ENCODE measurements at regions not wholly inside any gene's neighbourhood (a gene's known extent, or its start where the extent isn't known, plus 50 kb on each side); places are given as distances from the start of the nearest gene placed in this dataset.

- no peaks in the 10 kb centered on the region for H3K27me3 ChIP-seq (ENCODE audit: control insufficient read depth in 2 of 2, insufficient read depth in 2 of 2, low read length in 2 of 2)
- Mint-ChIP-seq H3K9me3 (peaks cover 0 to 11% (median 0%) of the 10 kb centered on the region in 11 donors), H3K4me1 (no peaks in the 10 kb centered on the region), H3K27me3 (peaks cover 0 to 4% (median 0%) of the 10 kb centered on the region in 5 donors), H3K27ac (no peak overlapping the region), H3K4me3 (no peak overlapping the region), H3K36me3 (no peaks in the 10 kb centered on the region)
- intact Hi-C loops (cut with micrococcal nuclease), result no loop called here
- no peaks in the 10 kb centered on the region for H3K4me1 ChIP-seq (ENCODE audit: control insufficient read depth in 2 of 2, insufficient read depth in 2 of 2, low read length in 2 of 2)
- ChIA-PET POLR2A (no interaction called here), CTCF (no interaction called here)
- no peaks in the 10 kb centered on the region for H3K36me3 ChIP-seq (ENCODE audit: control insufficient read depth in 2 of 3, insufficient read depth in 3 of 3, low read length in 3 of 3)
- H3K27ac ChIP-seq (ENCODE audit: low read depth, low read length), result no peak overlapping the region
- DNase-seq, result no peak
- H3K4me3 ChIP-seq (ENCODE audit: low read length), result no peak overlapping the region
- H3K9me3 ChIP-seq (ENCODE audit: control insufficient read depth in 2 of 3, low read length in 3 of 3), result no peaks in the 10 kb centered on the region
- ATAC-seq, result no peak
Observed at GRCh38 chr18:78521136-78521535, 458.5 kb upstream of the SALL3 start.

DNA sequence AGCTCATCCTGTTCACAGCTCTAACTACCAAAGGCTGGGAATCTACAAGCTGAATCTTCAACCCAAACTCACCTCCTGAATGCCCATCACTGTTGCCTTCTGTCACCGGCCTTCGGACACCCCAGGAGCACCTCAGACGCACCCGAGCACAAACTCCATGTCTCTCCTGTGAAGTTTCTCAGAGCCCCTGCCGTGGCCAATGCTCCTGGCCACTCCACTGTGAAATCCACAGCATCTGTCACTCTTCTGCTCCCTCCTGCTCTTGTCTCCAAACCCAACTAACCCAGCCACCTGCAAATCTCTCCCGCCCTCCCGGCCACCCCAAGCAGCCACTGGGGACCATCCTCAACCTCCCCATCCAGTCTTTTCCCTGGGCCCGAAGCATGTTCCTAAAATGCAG is 457.9 kb upstream of the SALL3 start:
- Histone ChIP-seq H3K27me3 (ENCODE audit: control insufficient read depth in 2 of 2, insufficient read depth in 2 of 2, low read length in 2 of 2) (no peaks in the 10 kb centered on the region), H3K4me3 (ENCODE audit: low read length) (no peak overlapping the region), H3K4me1 (ENCODE audit: control insufficient read depth in 2 of 2, insufficient read depth in 2 of 2, low read length in 2 of 2) (no peaks in the 10 kb centered on the region), H3K27ac (ENCODE audit: low read depth, low read length) (no peak overlapping the region), H3K36me3 (ENCODE audit: control insufficient read depth in 2 of 3, insufficient read depth in 3 of 3, low read length in 3 of 3) (no peaks in the 10 kb centered on the region), H3K9me3 (ENCODE audit: control insufficient read depth in 2 of 3, low read length in 3 of 3) (no peaks in the 10 kb centered on the region)
- POLR2A ChIA-PET, result no interaction called here
- H3K27me3 Mint-ChIP-seq, result peaks cover 0 to 4% (median 0%) of the 10 kb centered on the region in 5 donors
- peaks cover 0 to 11% (median 0%) of the 10 kb centered on the region in 11 donors for H3K9me3 Mint-ChIP-seq
- no peak overlapping the region for H3K4me3 Mint-ChIP-seq
- H3K4me1 Mint-ChIP-seq, result no peaks in the 10 kb centered on the region
- CTCF ChIA-PET, result no interaction called here
- ATAC-seq (no peak), DNase-seq (no peak)
- H3K36me3 Mint-ChIP-seq, result no peaks in the 10 kb centered on the region
- no peak overlapping the region for H3K27ac Mint-ChIP-seq
- intact Hi-C loops (cut with micrococcal nuclease), result no loop called here

- ChIA-PET POLR2A (no interaction called here), CTCF (no interaction called here)
- Mint-ChIP-seq H3K9me3 (peaks cover 0 to 11% (median 0%) of the 10 kb centered on the region in 11 donors), H3K36me3 (no peaks in the 10 kb centered on the region), H3K27me3 (peaks cover 0 to 4% (median 0%) of the 10 kb centered on the region in 5 donors), H3K4me1 (no peaks in the 10 kb centered on the region), H3K27ac (no peak overlapping the region), H3K4me3 (no peak overlapping the region)
- no peaks in the 10 kb centered on the region for H3K4me1 ChIP-seq (ENCODE audit: control insufficient read depth in 2 of 2, insufficient read depth in 2 of 2, low read length in 2 of 2)
- intact Hi-C loops (cut with micrococcal nuclease), result no loop called here
- H3K4me3 ChIP-seq (ENCODE audit: low read length), result no peak overlapping the region
- H3K27ac ChIP-seq (ENCODE audit: low read depth, low read length), result no peak overlapping the region
- DNase-seq (no peak), ATAC-seq (no peak)
- H3K27me3 ChIP-seq (ENCODE audit: control insufficient read depth in 2 of 2, insufficient read depth in 2 of 2, low read length in 2 of 2), result no peaks in the 10 kb centered on the region
- no peaks in the 10 kb centered on the region for H3K36me3 ChIP-seq (ENCODE audit: control insufficient read depth in 2 of 3, insufficient read depth in 3 of 3, low read length in 3 of 3)
- no peaks in the 10 kb centered on the region for H3K9me3 ChIP-seq (ENCODE audit: control insufficient read depth in 2 of 3, low read length in 3 of 3)
Observed at GRCh38 chr18:78522507-78522906, 457.1 kb upstream of the SALL3 start.

DNA sequence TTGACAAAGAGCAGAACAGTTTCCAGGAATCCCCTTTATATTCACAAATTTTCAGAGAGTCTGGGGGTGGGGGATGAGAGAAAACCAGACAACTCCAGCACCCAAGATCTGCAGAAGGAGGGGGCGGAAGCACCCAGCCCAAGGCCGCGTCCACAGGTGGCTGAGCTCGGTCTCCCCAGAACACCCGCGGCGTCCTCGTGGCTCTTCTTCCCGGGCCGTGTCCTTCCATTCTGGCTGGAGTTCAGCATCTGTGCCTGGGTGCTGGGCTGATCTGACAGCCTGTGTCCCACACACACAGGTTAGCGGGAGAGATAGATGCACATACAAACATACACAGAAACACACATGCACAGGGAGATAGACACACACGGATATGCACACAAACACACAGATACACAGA is 455.8 kb upstream of the SALL3 start:
- no peak overlapping the region for H3K4me3 Mint-ChIP-seq
- no peak for ATAC-seq
- Histone ChIP-seq H3K27me3 (ENCODE audit: control insufficient read depth in 2 of 2, insufficient read depth in 2 of 2, low read length in 2 of 2) (no peaks in the 10 kb centered on the region), H3K27ac (ENCODE audit: low read depth, low read length) (no peak overlapping the region), H3K9me3 (ENCODE audit: control insufficient read depth in 2 of 3, low read length in 3 of 3) (no peaks in the 10 kb centered on the region), H3K4me3 (ENCODE audit: low read length) (no peak overlapping the region), H3K4me1 (ENCODE audit: control insufficient read depth in 2 of 2, insufficient read depth in 2 of 2, low read length in 2 of 2) (no peaks in the 10 kb centered on the region), H3K36me3 (ENCODE audit: control insufficient read depth in 2 of 3, insufficient read depth in 3 of 3, low read length in 3 of 3) (no peaks in the 10 kb centered on the region)
- peaks cover 0 to 4% (median 0%) of the 10 kb centered on the region in 5 donors for H3K27me3 Mint-ChIP-seq
- no peaks in the 10 kb centered on the region for H3K4me1 Mint-ChIP-seq
- intact Hi-C loops (cut with micrococcal nuclease), result no loop called here
- no peaks in the 10 kb centered on the region for H3K36me3 Mint-ChIP-seq
- no peak overlapping the region for H3K27ac Mint-ChIP-seq
- no peak for DNase-seq
- H3K9me3 Mint-ChIP-seq, result peaks cover 0 to 8% (median 0%) of the 10 kb centered on the region in 11 donors
- ChIA-PET POLR2A (no interaction called here), CTCF (no interaction called here)

DNA sequence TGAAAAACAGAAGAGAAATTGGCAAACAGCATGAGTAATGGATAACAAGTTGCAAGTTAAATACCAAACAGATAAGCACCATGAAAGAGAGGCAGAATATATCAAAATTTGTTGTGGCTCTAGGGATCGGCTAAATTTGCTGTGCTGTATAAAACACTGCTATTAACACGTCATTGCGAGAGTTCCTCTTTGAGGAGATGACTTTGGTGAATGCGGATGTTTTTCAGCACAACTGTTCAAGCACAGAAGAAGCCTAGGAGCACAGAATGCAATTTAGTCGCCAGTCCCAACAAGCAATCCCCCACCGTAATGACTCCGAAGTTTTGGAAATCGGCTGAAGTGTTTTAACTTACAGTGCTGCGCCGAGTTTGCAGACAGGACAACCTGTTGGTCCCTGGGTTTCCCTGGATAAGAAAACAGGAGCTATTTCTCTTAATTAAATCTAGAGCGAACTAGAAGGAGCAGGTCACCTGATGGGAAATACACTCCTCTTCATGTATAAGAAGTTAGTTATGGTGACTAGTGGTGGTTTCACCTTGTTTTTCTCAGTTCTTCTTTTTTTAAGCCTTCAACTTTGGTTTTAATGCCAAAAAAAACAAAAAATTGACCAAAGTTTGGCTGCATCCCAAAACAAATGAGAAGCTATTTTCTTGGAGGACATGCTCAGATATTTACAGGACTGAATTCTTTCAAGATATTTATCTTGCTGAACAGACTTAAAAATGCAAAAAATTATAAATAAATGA is 454.1 kb upstream of the SALL3 start:
- ChIA-PET CTCF (no interaction called here), POLR2A (no interaction called here)
- Histone ChIP-seq H3K27me3 (ENCODE audit: control insufficient read depth in 2 of 2, insufficient read depth in 2 of 2, low read length in 2 of 2) (peaks cover 0 to under 1% of the 10 kb centered on the region in 2 donors), H3K27ac (ENCODE audit: low read depth, low read length) (no peak overlapping the region), H3K36me3 (ENCODE audit: control insufficient read depth in 2 of 3, insufficient read depth in 3 of 3, low read length in 3 of 3) (no peaks in the 10 kb centered on the region), H3K4me3 (ENCODE audit: low read length) (no peak overlapping the region), H3K9me3 (ENCODE audit: control insufficient read depth in 2 of 3, low read length in 3 of 3) (no peaks in the 10 kb centered on the region), H3K4me1 (ENCODE audit: control insufficient read depth in 2 of 2, insufficient read depth in 2 of 2, low read length in 2 of 2) (no peaks in the 10 kb centered on the region)
- ATAC-seq, result no peak
- Mint-ChIP-seq H3K27ac (no peak overlapping the region), H3K36me3 (no peaks in the 10 kb centered on the region), H3K27me3 (peaks cover 0 to 4% (median 0%) of the 10 kb centered on the region in 5 donors), H3K4me3 (no peak overlapping the region), H3K4me1 (no peaks in the 10 kb centered on the region), H3K9me3 (peaks cover 0 to 7% (median 0%) of the 10 kb centered on the region in 11 donors)
- intact Hi-C loops (cut with micrococcal nuclease), result no loop called here
- no peak for DNase-seq

DNA sequence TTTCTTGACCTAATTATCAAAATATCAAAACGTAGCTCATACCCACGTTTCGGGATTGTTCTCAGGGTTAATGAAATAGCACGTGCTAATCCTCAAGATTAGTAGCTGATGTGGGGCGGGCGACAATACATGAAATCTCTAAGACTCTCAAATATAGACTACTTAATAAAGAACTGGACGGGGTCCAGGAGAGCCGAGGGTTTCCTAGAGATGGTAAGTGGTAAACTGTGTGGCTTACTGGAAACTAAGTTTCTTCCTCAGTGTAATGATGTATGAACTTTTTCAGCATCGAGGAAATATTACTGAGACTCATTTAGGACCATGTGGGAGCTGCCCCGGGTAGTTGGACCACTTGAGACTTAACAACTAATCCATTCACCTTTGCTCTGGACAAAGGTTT is 453.3 kb upstream of the SALL3 start:
- Mint-ChIP-seq H3K4me3 (no peak overlapping the region), H3K27me3 (peaks cover 0 to 9% (median 0%) of the 10 kb centered on the region in 5 donors), H3K27ac (no peak overlapping the region), H3K9me3 (peaks cover 0 to 7% (median 0%) of the 10 kb centered on the region in 11 donors), H3K36me3 (no peaks in the 10 kb centered on the region), H3K4me1 (no peaks in the 10 kb centered on the region)
- CTCF ChIA-PET, result no interaction called here
- DNase-seq, result no peak
- Histone ChIP-seq H3K27me3 (ENCODE audit: control insufficient read depth in 2 of 2, insufficient read depth in 2 of 2, low read length in 2 of 2) (peaks cover 0 to 4% of the 10 kb centered on the region in 2 donors), H3K27ac (ENCODE audit: low read depth, low read length) (no peak overlapping the region), H3K4me3 (ENCODE audit: low read length) (no peak overlapping the region), H3K36me3 (ENCODE audit: control insufficient read depth in 2 of 3, insufficient read depth in 3 of 3, low read length in 3 of 3) (no peaks in the 10 kb centered on the region), H3K9me3 (ENCODE audit: control insufficient read depth in 2 of 3, low read length in 3 of 3) (no peaks in the 10 kb centered on the region), H3K4me1 (ENCODE audit: control insufficient read depth in 2 of 2, insufficient read depth in 2 of 2, low read length in 2 of 2) (no peaks in the 10 kb centered on the region)
- POLR2A ChIA-PET, result no interaction called here
- intact Hi-C loops (cut with micrococcal nuclease), result no loop called here
- ATAC-seq, result no peak

- H3K4me1 ChIP-seq (ENCODE audit: control insufficient read depth in 2 of 2, insufficient read depth in 2 of 2, low read length in 2 of 2), result no peaks in the 10 kb centered on the region
- no peak overlapping the region for H3K27ac ChIP-seq (ENCODE audit: low read depth, low read length)
- peaks cover 0 to 4% (median 0%) of the 10 kb centered on the region in 5 donors for H3K27me3 Mint-ChIP-seq
- H3K27me3 ChIP-seq (ENCODE audit: control insufficient read depth in 2 of 2, insufficient read depth in 2 of 2, low read length in 2 of 2), result peaks cover 0 to 4% of the 10 kb centered on the region in 2 donors
- DNase-seq (no peak), ATAC-seq (no peak)
- no peaks in the 10 kb centered on the region for H3K36me3 Mint-ChIP-seq
- ChIA-PET POLR2A (no interaction called here), CTCF (no interaction called here)
- H3K4me3 Mint-ChIP-seq, result no peak overlapping the region
- peaks cover 0 to 7% (median 0%) of the 10 kb centered on the region in 11 donors for H3K9me3 Mint-ChIP-seq
- no peak overlapping the region for H3K27ac Mint-ChIP-seq
- H3K36me3 ChIP-seq (ENCODE audit: control insufficient read depth in 2 of 3, insufficient read depth in 3 of 3, low read length in 3 of 3), result no peaks in the 10 kb centered on the region
- H3K4me1 Mint-ChIP-seq, result no peaks in the 10 kb centered on the region
- intact Hi-C loops (cut with micrococcal nuclease), result no loop called here
- H3K9me3 ChIP-seq (ENCODE audit: control insufficient read depth in 2 of 3, low read length in 3 of 3), result no peaks in the 10 kb centered on the region
- H3K4me3 ChIP-seq (ENCODE audit: low read length), result no peak overlapping the region
Observed at GRCh38 chr18:78526923-78527711, 452.5 kb upstream of the SALL3 start.
